HG03108 (cell line): ENCODE measurements at regions not wholly inside any gene's neighbourhood (a gene's known extent, or its start where the extent isn't known, plus 50 kb on each side); places are given as distances from the start of the nearest gene placed in this dataset.
"Not testable (repeated sequence)": the region's sequence is repeated elsewhere in the genome, so short reads cannot be mapped to it uniquely, and the experiment has no call there.

Experiments used
- ATAC-seq: cut with Tn5 transposase; IDR thresholded peaks from one replicate; pipeline ENCODE4 v1.9.1; 2021; ENCODE audit warnings: moderate library complexity; ENCODE audit not compliant: unreplicated experiment

DNA sequence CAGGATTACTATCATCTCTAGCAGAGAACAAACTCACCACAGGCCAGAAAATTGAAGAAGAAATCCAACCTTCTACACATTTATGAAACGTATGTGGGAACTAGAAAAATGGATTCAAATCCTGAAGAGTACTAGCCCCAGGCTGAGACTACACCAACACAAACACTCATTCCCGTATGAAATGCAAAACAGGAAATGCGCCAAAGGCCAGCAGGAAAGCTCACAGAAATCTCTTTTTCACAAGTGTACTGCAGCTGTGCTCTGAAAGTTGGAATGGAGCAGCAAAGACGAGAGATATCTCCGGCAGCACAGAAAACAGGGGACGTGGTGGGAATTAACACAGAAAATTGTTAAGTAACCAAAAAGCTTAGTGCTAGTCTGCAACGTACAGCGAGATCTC, 913.5 kb downstream of the TDRD15 start:
- no peak for ATAC-seq

DNA sequence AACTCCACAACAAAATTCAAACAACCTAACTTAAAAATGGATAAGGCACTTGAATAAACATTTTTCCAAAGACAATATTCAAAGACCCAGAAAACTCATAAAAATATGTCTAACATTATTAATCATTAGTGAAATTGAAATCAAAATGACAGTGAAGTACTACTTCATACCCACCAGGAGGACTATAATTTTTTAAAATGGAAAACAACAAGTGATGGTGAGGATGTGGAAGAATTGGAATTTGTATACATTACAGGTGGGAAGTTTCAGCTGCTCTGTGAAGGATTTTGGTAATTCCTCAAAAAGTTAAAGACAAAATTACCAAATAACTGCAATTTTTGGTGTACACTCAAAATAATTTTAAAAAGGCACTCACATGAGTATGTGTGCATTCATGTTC, 920.0 kb downstream of the TDRD15 start:
- no peak for ATAC-seq

DNA sequence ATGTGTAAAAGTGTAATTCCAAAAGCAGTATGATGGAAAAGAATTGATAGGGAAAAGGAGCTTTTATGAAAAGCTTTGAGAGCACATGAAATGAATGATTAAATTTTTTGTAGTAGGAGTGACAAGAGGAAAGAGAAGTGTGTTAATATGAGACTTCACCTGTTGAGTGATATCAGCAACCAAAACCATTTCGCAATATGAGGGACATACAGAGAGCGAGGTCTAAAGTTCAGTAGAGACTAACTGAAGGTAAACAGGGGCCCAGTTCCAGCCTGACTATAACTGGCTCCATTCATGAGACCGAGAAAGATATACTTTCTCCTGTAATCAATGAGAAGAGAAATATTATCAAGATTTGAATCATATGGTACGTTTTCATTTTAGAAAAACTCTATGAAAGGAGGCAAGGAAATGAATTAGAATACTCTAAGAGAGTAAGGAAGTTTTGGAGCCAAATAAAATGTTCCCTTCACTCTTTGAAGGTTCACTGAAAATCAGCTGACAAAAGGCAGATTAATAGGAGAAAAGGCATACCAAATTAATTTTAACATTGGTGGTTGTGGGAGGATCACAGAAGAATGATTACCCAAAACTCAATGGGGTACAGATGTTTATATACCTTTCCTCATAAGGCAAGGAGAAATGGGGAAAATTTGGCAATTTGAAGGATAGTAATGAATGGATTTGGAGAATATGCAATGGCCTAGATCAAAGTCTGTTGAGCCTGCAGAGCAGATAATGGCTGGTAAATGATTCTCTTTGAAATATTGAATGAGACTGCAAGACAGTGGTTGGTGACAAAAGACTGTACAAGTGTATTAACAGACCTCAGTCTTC, 932.2 kb downstream of the TDRD15 start:
- ATAC-seq: no peak

DNA sequence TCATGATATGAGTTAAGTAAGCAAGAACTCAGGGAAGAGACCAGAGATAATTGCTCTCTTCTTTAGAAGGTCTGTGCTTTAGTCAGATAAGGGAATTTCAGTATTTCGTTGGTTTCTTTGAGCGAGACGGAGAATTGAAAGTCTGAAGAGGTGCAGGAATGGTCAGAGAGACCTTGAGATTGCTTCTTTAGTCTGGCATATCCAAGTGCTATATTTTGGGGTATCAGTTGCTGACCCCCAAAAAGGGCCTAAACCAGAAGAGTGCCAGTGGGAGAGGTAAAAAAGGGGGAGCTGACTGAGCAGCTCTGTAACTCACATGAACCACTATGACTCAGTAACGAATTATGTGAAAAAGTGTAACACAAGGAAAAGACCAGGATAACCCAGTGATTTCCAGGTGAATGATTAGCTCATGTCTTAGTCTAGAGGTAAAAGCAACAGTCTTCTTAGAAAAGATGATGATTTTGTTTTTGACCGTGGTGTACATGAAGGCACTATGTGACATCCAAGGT, 932.9 kb downstream of the TDRD15 start:
- ATAC-seq: no peak

DNA sequence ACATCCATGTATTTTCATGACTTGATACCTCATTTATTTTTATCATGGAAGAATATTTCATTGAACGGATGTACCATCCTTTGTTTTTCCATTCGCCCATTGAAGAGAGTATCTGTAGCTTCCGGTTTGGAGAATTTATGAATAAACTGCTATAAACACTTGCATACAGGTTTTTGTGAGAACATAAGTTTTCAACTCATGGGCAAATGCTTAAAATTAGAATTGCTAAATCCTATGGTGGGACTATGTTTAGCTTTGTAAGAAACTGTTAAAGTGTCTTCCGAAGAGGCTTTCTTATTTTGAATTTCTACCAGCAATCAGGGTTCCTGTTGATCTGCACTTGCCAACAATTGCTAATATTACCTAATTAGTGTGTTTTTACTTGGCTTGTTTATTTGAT, 938.9 kb downstream of the TDRD15 start:
- ATAC-seq: no peak

DNA sequence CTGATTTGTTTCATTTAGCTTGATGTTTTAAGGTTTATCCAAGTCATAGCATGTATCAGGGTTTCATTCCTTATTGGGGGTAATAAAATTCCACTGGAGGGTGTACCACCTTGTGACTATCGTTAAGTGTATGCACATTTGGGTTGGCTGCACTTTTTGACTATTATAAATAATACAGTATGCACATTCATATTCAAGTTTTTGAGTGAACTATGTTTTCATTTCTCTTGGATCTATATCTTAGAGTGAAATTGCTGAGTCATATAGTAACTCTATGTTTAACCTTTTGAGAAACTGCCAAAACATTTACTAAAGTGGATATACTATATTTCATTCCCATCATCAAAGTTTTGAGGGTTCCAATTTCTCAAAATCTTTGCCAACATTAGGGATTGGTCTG, 952.7 kb downstream of the TDRD15 start:
- no peak for ATAC-seq

DNA sequence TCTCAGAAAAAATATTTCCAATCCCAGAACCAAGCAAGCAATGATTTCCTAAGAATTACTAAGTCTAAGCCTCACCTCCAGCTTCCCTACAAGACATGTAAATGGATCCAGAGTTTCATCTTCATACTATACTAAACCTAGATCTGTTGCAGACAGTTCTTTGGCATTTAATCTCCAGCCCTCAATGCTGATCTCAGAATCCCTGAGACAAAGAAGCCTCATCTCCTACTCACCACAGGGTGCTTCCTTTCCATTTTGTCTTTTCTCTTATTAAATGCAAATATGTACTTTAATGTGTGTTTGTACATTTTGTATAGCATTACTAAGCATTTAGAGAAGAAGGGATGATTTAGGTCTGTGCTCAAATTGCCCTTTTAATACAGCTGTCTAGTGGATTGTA, 954.9 kb downstream of the TDRD15 start:
- no peak for ATAC-seq

DNA sequence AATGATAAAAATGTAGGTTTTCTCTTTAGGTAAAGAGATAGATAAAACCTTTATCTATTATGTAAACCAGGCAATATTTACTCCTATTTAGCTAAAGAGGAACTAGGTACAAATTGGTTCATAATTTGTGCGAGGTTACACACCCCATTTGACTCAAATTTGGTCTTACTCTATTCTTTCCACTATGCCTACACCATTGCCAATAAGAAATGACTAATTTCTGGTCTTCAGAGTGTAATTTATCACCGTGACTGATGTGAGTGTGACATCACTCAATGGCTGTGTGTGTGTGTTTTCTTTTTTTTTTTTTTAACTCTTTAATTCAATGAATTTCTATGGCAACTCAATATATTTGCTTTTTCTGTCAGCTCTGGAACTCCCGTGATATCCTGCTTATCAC, 955.8 kb downstream of the TDRD15 start:
- ATAC-seq: no peak

DNA sequence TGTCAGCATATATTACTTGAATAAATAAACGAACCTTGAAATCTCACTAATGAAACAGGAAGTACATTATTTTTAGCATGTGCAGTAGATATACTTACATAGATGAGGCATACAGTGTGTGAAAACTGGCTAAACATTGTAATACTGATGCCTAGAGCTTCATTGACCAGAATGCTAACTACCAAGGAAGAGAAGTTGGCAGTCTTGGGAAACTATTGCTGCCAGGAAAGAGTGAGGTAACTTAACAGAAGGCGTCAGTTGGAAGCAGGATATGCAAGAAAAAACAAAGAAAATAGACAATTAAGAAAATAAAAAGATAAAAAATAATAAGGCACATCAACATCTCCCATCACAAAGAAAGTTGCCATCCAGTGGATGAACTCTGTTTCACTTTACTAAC, 963.0 kb downstream of the TDRD15 start:
- ATAC-seq: no peak

DNA sequence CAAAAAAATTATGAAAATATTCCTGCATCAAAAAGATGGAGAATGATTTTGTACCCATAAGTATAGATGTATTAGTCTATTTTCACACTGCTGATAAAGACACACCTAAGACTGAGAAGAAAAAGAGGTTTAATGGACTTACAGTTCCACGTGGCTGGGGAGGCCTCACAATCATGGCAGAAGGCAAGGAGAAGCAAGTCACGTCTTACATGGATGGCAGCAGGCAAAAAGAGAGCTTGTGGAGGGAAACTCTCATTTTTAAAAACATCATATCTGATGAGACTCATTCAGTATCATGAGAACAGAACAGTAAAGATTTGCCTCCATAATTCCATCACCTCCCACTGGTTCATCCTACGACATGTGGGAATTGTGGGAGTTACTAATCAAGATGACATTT, 979.8 kb downstream of the TDRD15 start:
- not testable (repeated sequence) for ATAC-seq

DNA sequence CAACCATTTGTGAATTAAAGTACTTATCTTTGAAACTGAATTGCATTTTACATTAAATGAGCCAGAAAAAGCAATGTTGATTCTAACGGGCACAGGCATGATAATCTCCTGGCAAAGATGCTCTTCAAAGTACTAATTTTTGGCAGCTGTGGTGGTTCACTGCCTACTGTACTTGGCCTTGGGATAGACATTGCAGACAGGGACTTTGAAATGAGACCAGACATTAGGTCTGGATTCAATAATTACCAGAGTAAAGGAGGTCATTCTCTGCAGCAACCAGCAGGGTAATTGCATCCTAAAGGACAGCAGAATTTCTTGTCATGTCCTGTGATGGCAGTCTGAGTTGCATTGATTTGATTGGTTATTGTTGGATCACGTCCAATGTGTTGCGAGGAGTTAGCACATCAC, 986.5 kb downstream of the TDRD15 start:
- ATAC-seq: no peak

DNA sequence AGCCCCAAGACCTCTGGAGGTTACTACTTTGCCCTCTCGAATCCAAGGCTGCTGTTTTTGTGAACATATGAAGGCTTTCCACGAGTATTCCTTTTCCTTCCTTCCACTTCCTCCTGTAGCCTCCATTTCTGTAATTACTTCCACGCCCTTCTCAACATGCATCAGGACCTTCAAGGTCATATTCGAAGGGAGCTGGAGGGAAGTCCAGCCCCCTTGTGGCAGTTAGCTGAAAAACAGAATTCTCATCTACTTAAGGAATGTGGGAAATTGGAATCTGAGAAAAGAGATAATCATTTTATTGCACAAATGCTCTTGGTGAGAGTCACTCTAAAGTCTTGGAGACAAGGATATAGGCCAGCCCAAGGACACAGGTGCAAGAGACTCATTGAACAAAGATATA, 1000.2 kb downstream of the TDRD15 start:
- ATAC-seq: no peak

DNA sequence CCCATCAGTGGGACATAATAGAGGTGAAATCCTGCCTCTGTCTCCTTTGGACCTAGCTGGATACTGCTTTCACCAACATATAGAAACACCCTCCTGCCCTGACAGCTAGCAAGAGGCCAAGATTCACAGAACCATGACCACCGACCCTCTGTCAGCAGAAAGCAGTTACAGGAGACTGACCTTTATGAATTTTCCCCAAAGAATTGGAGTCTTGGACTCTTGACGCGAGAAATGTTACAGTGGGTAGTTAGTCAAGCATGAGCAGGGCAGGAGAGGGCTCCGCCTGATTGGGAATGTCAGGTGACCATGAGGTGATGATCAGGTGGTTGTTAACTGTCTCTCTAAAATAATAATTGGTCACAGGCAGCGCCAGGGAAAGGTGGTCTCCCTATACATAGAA, 1002.3 kb downstream of the TDRD15 start:
- no peak for ATAC-seq

DNA sequence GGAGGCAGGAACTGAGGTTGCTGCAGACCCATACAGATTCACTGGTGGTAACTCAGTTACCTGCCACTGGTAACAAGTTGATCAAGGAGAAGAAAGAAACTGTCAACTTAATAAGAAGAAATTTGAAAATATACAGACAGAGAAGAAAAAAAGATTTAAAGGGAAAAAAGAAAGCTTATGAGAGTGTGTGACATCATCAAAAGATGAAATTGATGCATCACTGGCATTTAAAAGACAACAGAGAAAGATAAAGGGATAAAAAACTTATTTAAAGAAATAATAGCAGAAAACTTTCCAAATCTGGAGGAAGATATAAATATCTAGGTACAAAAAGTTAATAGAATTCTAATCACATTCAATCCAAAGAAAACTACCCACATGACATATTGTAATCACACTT, 1003.2 kb downstream of the TDRD15 start:
- ATAC-seq: no peak

DNA sequence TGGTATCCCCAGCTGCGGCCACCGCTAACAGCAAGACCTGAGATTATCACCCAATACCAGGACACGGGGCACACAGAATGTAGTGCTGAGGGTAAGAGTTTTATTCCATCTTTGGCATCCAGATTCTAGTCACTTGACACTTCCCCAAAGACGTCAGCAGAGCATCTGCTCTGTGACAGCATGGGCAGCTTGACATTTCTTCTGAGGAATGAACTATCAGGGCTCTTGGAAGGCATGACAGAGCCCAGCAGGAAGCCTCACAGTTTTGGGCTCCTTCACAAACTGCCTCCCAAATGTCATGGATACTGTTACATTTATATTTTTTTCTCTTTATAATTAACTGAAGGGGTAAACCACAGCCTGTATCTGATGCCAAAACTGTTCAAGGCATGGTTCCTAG, 1010.7 kb downstream of the TDRD15 start:
- ATAC-seq: no peak

DNA sequence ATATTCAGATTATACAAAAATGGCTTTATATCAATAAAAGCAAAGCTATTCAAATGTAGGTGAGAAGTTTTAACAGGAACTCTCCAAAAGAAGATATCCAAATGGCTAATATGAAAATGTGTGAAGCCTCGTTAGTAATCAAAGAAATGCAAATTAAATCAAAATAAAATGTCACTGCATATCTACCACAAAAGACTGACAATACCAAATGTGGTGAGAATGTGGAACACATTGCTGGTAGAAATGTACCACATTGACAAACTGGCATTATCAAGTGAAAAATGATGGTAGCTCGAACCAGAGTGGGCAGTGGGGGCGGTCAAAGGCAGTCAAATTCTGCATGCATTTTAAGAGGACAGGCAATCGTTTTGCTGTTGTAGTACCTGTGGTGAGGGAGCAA, 1012.7 kb downstream of the TDRD15 start:
- no peak for ATAC-seq

DNA sequence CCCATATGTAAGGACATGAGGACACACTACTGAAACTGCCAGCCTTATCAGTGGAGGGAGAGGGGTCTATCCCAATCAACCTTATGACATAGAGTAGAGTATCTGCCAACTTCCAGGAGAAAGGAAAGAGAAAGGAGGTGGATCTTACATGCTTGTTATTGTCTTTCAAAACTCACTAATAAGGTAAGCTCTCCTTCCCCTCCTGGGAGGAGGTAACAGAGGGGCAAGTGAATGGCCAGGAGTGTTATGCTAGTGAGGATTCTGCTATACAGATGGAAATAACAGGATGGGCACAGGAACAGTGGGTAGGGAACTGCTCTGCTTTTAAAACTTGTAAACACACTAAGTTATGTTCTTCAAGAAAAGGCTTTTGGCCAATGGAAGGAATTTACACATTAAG, 1020.1 kb downstream of the TDRD15 start:
- ATAC-seq: no peak

DNA sequence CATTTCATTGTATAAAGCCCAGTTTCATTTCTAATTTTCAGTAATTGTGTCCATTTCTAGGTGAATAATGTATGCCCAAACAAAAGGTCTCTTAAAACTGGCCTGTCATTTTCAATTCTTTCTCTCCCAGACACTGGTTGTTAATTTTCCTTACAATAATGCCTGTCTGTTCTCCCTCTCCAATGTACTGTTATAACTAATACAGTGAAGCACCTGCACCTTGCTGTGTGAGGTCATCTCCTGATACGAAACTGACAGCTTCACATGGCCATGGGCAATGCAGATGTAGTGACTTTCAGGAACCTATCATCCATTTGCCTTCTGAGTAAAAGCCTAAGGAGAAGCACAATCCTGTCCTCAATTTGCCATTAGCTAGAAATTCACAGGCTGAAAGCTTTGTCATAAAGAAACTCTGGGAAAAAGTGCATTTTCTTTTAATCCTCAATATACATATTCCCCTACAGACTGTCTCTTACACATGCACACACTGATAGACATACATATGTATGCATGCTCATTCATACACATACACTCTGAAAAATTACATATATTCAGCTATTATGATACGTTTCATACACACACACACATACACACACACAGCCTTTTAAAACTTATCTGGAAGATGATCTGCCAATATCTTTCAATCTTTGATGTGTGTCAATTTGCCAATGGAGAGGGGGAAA, 1030.3 kb downstream of the TDRD15 start:
- no peak for ATAC-seq

DNA sequence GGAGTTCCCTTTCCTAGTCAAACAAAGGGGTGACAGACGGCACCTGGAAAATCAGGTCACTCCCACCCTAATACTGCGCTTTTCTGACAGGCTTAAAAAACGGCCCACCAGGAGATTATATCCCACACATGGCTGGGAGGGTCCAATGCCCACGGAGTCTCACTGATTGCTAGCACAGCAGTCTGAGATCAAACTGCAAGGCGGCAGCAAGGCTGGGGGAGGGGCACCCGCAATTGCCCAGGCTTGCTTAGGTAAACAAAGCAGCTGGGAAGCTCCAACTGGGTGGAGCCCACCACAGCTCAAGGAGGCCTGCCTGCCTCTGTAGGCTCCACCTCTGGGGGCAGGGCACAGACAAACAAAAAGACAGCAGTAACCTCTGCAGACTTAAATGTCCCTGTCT, 1032.9 kb downstream of the TDRD15 start:
- ATAC-seq: not testable (repeated sequence)

DNA sequence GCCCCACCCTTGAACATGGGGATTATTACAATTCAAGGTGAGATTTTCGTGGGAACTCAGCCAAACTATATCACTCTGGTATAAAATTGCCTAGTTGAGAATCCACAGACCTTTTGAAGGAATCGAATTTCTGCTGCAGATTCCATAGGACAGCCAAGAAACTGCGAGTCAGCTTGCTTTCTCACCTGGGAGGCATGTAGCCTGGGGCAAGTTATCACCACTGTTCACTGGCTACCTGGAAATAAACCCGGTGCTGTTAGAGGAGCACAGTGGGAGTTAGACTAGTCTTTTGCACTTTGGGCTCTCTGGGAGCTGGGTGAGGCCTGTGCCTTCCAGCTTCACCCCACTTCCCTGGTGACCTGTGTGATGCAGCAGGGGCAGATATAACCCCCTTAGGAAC, 1043.5 kb downstream of the TDRD15 start:
- no peak for ATAC-seq

DNA sequence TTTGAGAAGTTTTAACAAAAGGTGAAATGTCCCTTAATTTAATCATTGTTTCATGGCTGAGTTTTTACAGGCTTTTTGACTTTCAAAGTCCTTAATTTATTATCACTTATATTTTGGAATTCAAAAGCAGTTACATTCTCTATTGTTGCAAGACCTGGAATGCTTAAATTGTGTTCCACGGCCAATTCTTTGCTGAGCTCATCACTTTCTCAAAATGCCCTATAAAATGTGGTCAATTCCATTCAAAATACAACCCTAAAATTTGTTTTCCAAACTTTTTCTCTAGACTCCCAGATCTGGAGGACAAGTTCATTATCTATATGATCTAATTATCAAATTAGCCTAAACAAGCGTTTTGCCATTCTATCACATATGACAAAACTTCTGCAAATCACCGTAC, 1051.2 kb downstream of the TDRD15 start:
- ATAC-seq: no peak

DNA sequence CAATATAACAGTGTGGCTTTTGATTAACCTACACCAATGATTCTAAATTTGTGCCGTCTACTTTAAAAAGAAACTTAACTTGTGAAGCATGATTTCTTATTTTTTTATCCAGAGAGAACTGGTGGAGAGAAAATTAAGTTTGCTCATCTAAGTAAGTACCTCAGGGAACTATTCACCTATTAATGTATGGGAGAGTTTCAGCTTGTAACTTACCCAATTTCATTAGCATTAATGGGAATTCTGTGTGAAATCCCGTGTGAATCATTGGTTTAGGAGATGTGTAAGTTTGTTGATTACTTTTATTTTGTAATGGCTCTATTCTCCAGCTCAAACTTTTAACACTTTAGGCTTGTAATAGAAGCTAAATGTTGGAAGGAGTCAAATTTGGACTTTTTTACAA, 1061.5 kb downstream of the TDRD15 start:
- ATAC-seq: no peak
